IMR-90 (cell line): ENCODE measurements at regions not wholly inside any gene's neighbourhood (a gene's known extent, or its start where the extent isn't known, plus 50 kb on each side); places are given as distances from the start of the nearest gene placed in this dataset.

Source experiments
- ATAC-seq: fragments of 200-7000 bp; cut with Tn5 transposase; 2 replicates; pipeline ENCODE4 v1.9.1; 2020; ENCODE audit warnings: low read depth, mild to moderate bottlenecking, moderate library complexity
- BruUV-seq: library from RNA; stranded (reverse); fragments of 400-500 nt; replicated peaks from 2 replicates; lab custom pipeline; 2021; lab: Mats Ljungman, UMichigan
- CTCF ChIA-PET: fragments of 300-600 bp; formaldehyde crosslinking; extraction: SDS; loops from one replicate; lab custom pipeline; 2021; ENCODE audit warnings: antibody characterized with exemption; lab: Yijun Ruan, JAX
- POLR2A ChIA-PET: fragments of 300-600 bp; sonication (Branson Sonifier 250); formaldehyde crosslinking; loops from one replicate; lab custom pipeline; 2022; ENCODE audit warnings: antibody characterized with exemption; ENCODE audit not compliant: unreplicated experiment; lab: Charles Lee
- DNase-seq: peaks from one replicate; pipeline ENCODE4 v3.0.0; 2013
- H2AFZ ChIP-seq: replicated peaks from 2 replicates; pipeline ENCODE3; 2013; ENCODE audit warnings: low read length, mild to moderate bottlenecking; ENCODE audit not compliant: poor library complexity
- H2AK5ac ChIP-seq: 2 replicates; pipeline ENCODE4 v1.6.1; 2013; ENCODE audit warnings: low read depth, low read length, inconsistent platforms
- H2AK9ac ChIP-seq: replicated peaks from 2 replicates; pipeline ENCODE3; 2013; ENCODE audit warnings: mild to moderate bottlenecking, low read depth, low read length, moderate library complexity; ENCODE audit not compliant: poor library complexity
- H2BK120ac ChIP-seq: 2 replicates; pipeline ENCODE4 v1.6.1; 2013; ENCODE audit warnings: low read depth, low read length, inconsistent platforms
- H2BK15ac ChIP-seq: 3 replicates; pipeline ENCODE4 v1.6.1; 2013; ENCODE audit warnings: low read depth, low read length, inconsistent platforms
- H2BK20ac ChIP-seq: 2 replicates; pipeline ENCODE4 v1.6.1; 2013; ENCODE audit warnings: low read depth, mild to moderate bottlenecking, inconsistent platforms, low read length, moderate library complexity
- H2BK5ac ChIP-seq: 2 replicates; pipeline ENCODE4 v1.6.1; 2013; ENCODE audit warnings: mild to moderate bottlenecking, low read depth, low read length, inconsistent platforms; ENCODE audit not compliant: poor library complexity, severe bottlenecking
- H3K14ac ChIP-seq: replicated peaks from 2 replicates; pipeline ENCODE4 v1.6.1; 2013; ENCODE audit warnings: low read depth, low read length, inconsistent platforms
- H3K18ac ChIP-seq: 2 replicates; pipeline ENCODE4 v1.6.1; 2013; ENCODE audit warnings: low read depth, low read length, control low read depth
- H3K23ac ChIP-seq: 2 replicates; pipeline ENCODE4 v1.6.1; 2013; ENCODE audit warnings: low read depth, low read length, inconsistent platforms
- H3K27ac ChIP-seq: 2 replicates; pipeline ENCODE4 v1.5.1; 2013; ENCODE audit warnings: mild to moderate bottlenecking, control low read depth, low read length; ENCODE audit not compliant: insufficient read depth
- H3K27me3 ChIP-seq: 2 replicates; pipeline ENCODE4 v1.6.1; 2013; ENCODE audit warnings: low read length; ENCODE audit not compliant: control insufficient read depth, insufficient read depth
- H3K36me3 ChIP-seq: 2 replicates; pipeline ENCODE4 v1.6.1; 2013; ENCODE audit warnings: low read length, mixed read lengths; ENCODE audit not compliant: control insufficient read depth, insufficient read depth
- H3K4ac ChIP-seq: 2 replicates; pipeline ENCODE4 v1.6.1; 2013; ENCODE audit warnings: low read depth, low read length, inconsistent platforms
- H3K4me1 ChIP-seq: 2 replicates; pipeline ENCODE4 v1.6.1; 2013; ENCODE audit warnings: low read length, mixed read lengths; ENCODE audit not compliant: control insufficient read depth, insufficient read depth
- H3K4me2 ChIP-seq: 2 replicates; pipeline ENCODE4 v1.6.1; 2013; ENCODE audit warnings: low read depth, mild to moderate bottlenecking, control low read depth, low read length, moderate library complexity
- H3K4me3 ChIP-seq: 2 replicates; pipeline ENCODE4 v1.5.1; 2013; ENCODE audit warnings: low read depth, mild to moderate bottlenecking, control low read depth, low read length, moderate library complexity; ENCODE audit not compliant: insufficient read depth
- H3K56ac ChIP-seq: 2 replicates; pipeline ENCODE4 v1.6.1; 2013; ENCODE audit warnings: low read length, inconsistent platforms; ENCODE audit not compliant: insufficient read depth; ENCODE audit errors: extremely low read depth
- H3K79me1 ChIP-seq, 2 experiments: 2 replicates each; pipeline ENCODE4 v1.6.1; 2013; ENCODE audit warnings: low read length in 2 of 2, inconsistent platforms in 1 of 2, low read depth in 1 of 2
- H3K9ac ChIP-seq: 2 replicates; pipeline ENCODE4 v1.6.1; 2013; ENCODE audit warnings: low read depth, low read length, control low read depth
- H3K9me1 ChIP-seq: 2 replicates; pipeline ENCODE4 v1.6.1; 2013; ENCODE audit warnings: low read length, inconsistent platforms; ENCODE audit not compliant: insufficient read depth
- H3K9me3 ChIP-seq: 2 replicates; pipeline ENCODE4 v1.6.1; 2013; ENCODE audit warnings: low read length; ENCODE audit not compliant: control insufficient read depth, insufficient read depth
- H4K20me1 ChIP-seq: 2 replicates; pipeline ENCODE4 v1.6.1; 2013; ENCODE audit warnings: low read length, inconsistent platforms; ENCODE audit not compliant: insufficient read depth
- H4K5ac ChIP-seq: 2 replicates; pipeline ENCODE4 v1.6.1; 2013; ENCODE audit warnings: mild to moderate bottlenecking, low read depth, low read length, control low read depth
- H4K8ac ChIP-seq, 2 experiments: 2 replicates each; pipeline ENCODE4 v1.6.1; 2013; ENCODE audit warnings: low read depth in 2 of 2, low read length in 2 of 2, control low read depth in 1 of 2, inconsistent platforms in 1 of 2
- H4K91ac ChIP-seq: 2 replicates; pipeline ENCODE4 v1.6.1; 2013; ENCODE audit warnings: low read depth, low read length, inconsistent platforms; ENCODE audit not compliant: insufficient read depth
- BHLHE40 ChIP-seq: fragments of 150-350 bp; IDR thresholded peaks from 2 replicates; pipeline ENCODE4 v1.6.1; 2016; ENCODE audit warnings: mild to moderate bottlenecking, low read depth, low read length
- CEBPB ChIP-seq: IDR thresholded peaks from 2 replicates; pipeline ENCODE4 v1.6.1; 2012; ENCODE audit warnings: low read depth, low read length, improper control_type of control experiment
- CHD1 ChIP-seq: IDR thresholded peaks from 2 replicates; pipeline ENCODE4 v1.6.1; 2012; ENCODE audit warnings: low read depth, low read length, improper control_type of control experiment
- FOS ChIP-seq: fragments of 150-350 bp; IDR thresholded peaks from 2 replicates; pipeline ENCODE4 v1.6.1; 2016; ENCODE audit warnings: low read depth, low read length
- MAFK ChIP-seq: IDR thresholded peaks from 2 replicates; pipeline ENCODE4 v1.6.1; 2012; ENCODE audit warnings: low read depth, low read length, improper control_type of control experiment
- MXI1 ChIP-seq: IDR thresholded peaks from 2 replicates; pipeline ENCODE4 v1.6.1; 2012; ENCODE audit warnings: low read depth, mild to moderate bottlenecking, low read length, moderate library complexity, borderline replicate concordance
- POLR2A ChIP-seq: IDR thresholded peaks from 2 replicates; pipeline ENCODE4 v1.6.1; 2012; ENCODE audit warnings: mild to moderate bottlenecking, low read depth, low read length
- RAD21 ChIP-seq: IDR thresholded peaks from 2 replicates; pipeline ENCODE4 v1.6.1; 2012; ENCODE audit warnings: low read length, improper control_type of control experiment
- RCOR1 ChIP-seq: IDR thresholded peaks from 2 replicates; pipeline ENCODE4 v1.6.1; 2012; ENCODE audit warnings: mild to moderate bottlenecking, low read length, improper control_type of control experiment; ENCODE audit not compliant: insufficient replicate concordance
- RFX5 ChIP-seq: IDR thresholded peaks from 2 replicates; pipeline ENCODE4 v1.8.0; 2012; ENCODE audit warnings: low read depth, mild to moderate bottlenecking, low read length, moderate library complexity
- SMC3 ChIP-seq: fragments of 150-350 bp; IDR thresholded peaks from 2 replicates; pipeline ENCODE4 v1.6.1; 2016; ENCODE audit warnings: low read depth, mild to moderate bottlenecking, antibody characterized with exemption, low read length, moderate library complexity
- dilution Hi-C: fragments of 300-500 bp; cut with HindIII; formaldehyde crosslinking; loops from one replicate; pipeline ENCODE4 v1.14.3; 2018; ENCODE audit warnings: low sequenced_read_pairs; ENCODE audit not compliant: unreplicated experiment
- in situ Hi-C: fragments of 300-500 bp; cut with MboI; formaldehyde crosslinking; loops from 3 replicates; pipeline ENCODE4 v1.14.3; 2019; ENCODE audit warnings: low sequenced_read_pairs, inconsistent platforms, mixed read lengths
- intact Hi-C: fragments of 100-400 bp; cut with micrococcal nuclease; formaldehyde crosslinking; loops from 2 replicates; pipeline ENCODE4 v1.10.0; 2022
- TF ChIP-seq, protein P1 (sequence below): fragments of 150-350 bp; IDR thresholded peaks from 2 replicates; pipeline ENCODE4 v1.6.1; 2016; ENCODE audit warnings: low read depth, mild to moderate bottlenecking, low read length, moderate library complexity, borderline replicate concordance
- TF ChIP-seq, protein P2 (sequence below): conservative IDR thresholded peaks from 2 replicates; pipeline ENCODE4 v1.5.1; 2012; ENCODE audit warnings: mild to moderate bottlenecking, low read depth, low read length, improper control_type of control experiment
- TF ChIP-seq, protein P3 (sequence below): fragments of 150-350 bp; IDR thresholded peaks from 2 replicates; pipeline ENCODE4 v1.6.1; 2017; ENCODE audit warnings: mild to moderate bottlenecking, antibody characterized with exemption, low read length, low read depth

DNA sequence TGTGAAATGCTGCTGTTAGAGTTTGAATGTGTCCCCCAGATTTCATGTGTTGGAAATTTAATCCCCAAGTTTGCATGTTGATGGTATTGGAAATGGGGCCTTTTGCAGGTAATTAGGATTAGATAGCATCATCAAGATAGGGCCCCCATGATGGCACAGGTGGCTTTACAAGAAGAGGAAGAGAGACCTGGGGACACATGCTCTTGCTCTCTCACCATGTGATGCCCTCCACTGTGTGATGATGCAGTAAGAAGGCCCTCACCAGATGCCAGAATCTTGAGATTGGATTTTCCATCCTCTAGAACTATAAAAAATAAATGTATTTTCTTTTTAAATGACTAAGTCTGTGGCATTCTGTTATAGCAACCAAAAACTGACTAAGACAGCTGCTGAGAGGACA, 57.0 kb upstream of the NEK7 start:
- H4K20me1 ChIP-seq, result no peaks in the 10 kb centered on the region
- in situ Hi-C loops, result loop anchor here (10.0 kb wide), 2 partner anchors 365 to 585 kb away; no protein-coding TSS in a partner anchor
- H3K36me3 ChIP-seq, result no peaks in the 10 kb centered on the region
- no peaks in the 10 kb centered on the region for H3K9me3 ChIP-seq
- H3K4me1 ChIP-seq, result peaks cover 9% of the 10 kb centered on the region
- dilution Hi-C loops, result no loop called here
- H3K4ac ChIP-seq, result no peak overlapping the region
- no peak overlapping the region for H2AK9ac ChIP-seq
- no peak overlapping the region for H3K4me3 ChIP-seq
- DNase-seq (no peak), ATAC-seq (no peak)
- POLR2A ChIA-PET, result no interaction called here
- H2BK120ac ChIP-seq, result no peak overlapping the region
- no peak overlapping the region; the same call in 2 of the 3 replicates for H2BK15ac ChIP-seq
- no peak overlapping the region for H2BK5ac ChIP-seq
- H2AK5ac ChIP-seq, result no peak overlapping the region
- H3K23ac ChIP-seq, result no peak overlapping the region
- no peak overlapping the region for H4K91ac ChIP-seq
- no peak overlapping the region for H3K56ac ChIP-seq
- no peak overlapping the region for H3K14ac ChIP-seq
- H3K4me2 ChIP-seq, result no peak overlapping the region
- H4K5ac ChIP-seq, result no peak overlapping the region
- H3K27me3 ChIP-seq, result no peaks in the 10 kb centered on the region
- BruUV-seq, result no TSS peak
- no peak overlapping the region for H2AFZ ChIP-seq
- H3K9ac ChIP-seq, result no peak overlapping the region
- no peaks in the 10 kb centered on the region for H3K79me1 ChIP-seq
- H3K9me1 ChIP-seq, result peaks cover 3% of the 10 kb centered on the region; the same call in 1 of the 2 replicates
- no peak overlapping the region for H4K8ac ChIP-seq
- TF ChIP-seq BHLHE40 (no peak), FOS (no peak), MAFK (no peak), RAD21 (no peak), SMC3 (no peak), MXI1 (no peak), RCOR1 (no peak), CHD1 (no peak), RFX5 (no peak), POLR2A (no peak), CEBPB (no peak)
- TF ChIP-seq, protein P1, sequence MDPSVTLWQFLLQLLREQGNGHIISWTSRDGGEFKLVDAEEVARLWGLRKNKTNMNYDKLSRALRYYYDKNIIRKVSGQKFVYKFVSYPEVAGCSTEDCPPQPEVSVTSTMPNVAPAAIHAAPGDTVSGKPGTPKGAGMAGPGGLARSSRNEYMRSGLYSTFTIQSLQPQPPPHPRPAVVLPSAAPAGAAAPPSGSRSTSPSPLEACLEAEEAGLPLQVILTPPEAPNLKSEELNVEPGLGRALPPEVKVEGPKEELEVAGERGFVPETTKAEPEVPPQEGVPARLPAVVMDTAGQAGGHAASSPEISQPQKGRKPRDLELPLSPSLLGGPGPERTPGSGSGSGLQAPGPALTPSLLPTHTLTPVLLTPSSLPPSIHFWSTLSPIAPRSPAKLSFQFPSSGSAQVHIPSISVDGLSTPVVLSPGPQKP, result no peak
- TF ChIP-seq, protein P2, sequence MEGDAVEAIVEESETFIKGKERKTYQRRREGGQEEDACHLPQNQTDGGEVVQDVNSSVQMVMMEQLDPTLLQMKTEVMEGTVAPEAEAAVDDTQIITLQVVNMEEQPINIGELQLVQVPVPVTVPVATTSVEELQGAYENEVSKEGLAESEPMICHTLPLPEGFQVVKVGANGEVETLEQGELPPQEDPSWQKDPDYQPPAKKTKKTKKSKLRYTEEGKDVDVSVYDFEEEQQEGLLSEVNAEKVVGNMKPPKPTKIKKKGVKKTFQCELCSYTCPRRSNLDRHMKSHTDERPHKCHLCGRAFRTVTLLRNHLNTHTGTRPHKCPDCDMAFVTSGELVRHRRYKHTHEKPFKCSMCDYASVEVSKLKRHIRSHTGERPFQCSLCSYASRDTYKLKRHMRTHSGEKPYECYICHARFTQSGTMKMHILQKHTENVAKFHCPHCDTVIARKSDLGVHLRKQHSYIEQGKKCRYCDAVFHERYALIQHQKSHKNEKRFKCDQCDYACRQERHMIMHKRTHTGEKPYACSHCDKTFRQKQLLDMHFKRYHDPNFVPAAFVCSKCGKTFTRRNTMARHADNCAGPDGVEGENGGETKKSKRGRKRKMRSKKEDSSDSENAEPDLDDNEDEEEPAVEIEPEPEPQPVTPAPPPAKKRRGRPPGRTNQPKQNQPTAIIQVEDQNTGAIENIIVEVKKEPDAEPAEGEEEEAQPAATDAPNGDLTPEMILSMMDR, result no peak
- TF ChIP-seq, protein P3, sequence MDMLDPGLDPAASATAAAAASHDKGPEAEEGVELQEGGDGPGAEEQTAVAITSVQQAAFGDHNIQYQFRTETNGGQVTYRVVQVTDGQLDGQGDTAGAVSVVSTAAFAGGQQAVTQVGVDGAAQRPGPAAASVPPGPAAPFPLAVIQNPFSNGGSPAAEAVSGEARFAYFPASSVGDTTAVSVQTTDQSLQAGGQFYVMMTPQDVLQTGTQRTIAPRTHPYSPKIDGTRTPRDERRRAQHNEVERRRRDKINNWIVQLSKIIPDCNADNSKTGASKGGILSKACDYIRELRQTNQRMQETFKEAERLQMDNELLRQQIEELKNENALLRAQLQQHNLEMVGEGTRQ, result no peak
- no peak overlapping the region for H3K27ac ChIP-seq
- intact Hi-C loops, result no loop called here
- CTCF ChIA-PET, result no interaction called here
- H2BK20ac ChIP-seq, result no peak overlapping the region
- H3K18ac ChIP-seq, result no peak overlapping the region
